Fibroblast of skin of back (primary cell): ENCODE measurements at regions not wholly inside any gene's neighbourhood (a gene's known extent, or its start where the extent isn't known, plus 50 kb on each side); places are given as distances from the start of the nearest gene placed in this dataset.

Experiments used
- DNase-seq: peaks from one replicate; pipeline ENCODE4 v3.0.0-alpha.2; 2013

DNA sequence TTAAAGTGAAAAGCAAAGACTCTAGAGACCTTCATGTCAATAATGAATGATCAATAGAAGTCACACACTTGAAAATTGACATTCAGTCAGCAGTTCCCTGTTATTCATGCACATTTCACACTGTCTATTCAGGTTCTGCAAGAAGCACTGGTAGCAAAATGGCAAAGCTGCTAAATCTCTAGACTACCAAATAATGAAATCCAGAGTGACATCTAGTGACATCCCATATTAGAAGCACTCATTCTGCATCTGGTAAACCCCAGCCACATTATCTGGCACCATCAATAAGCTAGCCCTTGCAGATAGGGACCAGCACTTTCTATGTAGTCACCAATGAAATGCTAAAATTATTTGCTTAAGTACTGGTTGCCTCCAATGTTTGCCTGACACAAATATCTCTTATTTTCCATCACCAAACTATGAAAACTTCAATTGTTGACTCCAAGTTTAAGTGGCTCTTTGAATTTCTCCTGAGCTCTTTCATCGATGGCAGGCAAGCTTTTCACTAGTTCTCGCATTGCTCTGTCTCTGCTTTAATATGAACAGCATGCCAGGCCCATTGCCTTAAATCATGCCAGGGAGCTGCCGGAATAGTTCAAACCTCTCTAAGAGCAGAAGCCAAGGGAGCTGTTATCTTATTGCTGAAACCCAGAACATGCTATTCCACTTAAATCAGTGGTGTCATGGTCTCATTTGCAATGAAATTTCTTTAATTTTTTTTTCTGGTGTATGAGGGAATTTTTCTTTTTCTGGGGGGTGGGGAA, 409.9 kb downstream of the MZT1 start:
- no peak for DNase-seq

DNA sequence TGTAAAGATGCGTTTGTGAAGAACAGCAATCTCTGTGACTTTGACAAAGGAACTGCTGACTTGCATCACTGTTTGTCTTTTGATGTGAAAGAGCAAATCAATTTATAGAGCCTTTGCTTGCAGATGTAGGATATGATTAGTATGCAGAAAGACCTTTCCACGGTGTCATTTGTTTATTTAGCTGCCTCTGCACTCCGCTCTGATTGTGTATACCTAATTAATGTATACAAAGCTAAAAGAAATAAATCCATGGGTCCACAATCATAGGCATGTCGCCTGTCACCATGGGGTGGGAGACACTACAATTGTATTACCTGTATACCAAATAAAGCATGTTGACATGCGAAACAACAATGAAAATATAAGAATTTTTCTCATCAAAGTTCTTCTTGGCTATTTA, 410.7 kb downstream of the MZT1 start:
- no peak for DNase-seq

DNA sequence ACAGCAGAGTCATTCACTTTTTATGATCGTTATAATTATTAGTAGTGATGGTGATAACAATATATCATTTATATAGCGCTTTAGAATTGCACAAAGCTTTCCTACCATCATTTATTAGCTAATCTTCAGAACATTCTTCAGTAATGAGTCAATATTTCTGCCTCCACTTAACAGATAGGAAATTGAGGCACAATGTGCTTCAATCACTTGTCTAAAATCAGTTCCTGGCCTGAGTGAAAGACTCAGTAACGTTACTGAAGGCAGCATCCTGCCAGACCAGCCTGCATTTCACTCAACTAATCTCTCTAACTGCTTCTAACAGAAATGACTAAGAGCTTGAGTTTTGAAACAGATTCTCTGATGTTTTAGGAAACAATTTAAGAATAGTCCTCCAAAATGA, 412.1 kb downstream of the MZT1 start:
- DNase-seq = no peak

GRCh38 chr13:72314210-72314609, 413.2 kb downstream of the MZT1 start:
- no peak for DNase-seq

DNA sequence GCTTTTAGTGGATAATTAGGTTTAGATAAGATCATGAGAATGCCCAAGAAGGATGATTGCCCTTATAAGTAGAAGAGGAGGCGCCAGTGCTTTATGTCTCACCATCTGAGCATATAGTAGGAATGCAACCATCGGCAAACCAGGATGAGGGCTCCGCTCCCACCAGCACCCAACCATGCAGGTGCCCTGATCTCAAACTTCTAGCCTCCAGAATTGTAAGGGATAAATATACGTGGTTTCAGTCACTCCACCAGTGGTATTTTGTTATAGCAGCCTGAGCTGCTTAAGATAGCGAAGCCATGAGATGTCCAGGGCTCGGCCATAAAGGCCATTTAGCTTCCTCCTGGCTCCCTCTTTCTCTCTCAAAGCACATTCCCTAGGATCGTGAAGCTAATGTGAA, 413.9 kb downstream of the MZT1 start:
- no peak for DNase-seq

- peak; percentile 32 for DNase-seq
Measured at GRCh38 chr13:72303941-72304746, 423.3 kb downstream of the MZT1 start.

DNA sequence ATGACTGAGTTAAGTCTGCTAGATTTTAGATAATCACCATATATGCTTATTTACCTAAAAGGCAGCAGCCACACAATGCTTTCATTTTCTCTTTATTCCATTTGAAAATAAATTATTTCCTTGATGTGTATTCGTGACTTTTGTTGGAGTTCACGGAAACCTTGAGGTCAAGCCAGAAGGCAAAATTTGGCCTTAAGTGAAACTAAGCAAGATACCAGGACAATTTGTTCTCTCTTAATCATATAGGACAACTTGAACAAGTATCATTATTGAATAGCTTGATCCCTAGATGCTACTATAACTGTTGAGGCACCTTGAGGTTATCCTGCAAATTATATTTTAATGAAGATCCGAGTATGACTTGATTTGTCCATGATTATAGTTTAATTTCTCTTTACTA, 429.2 kb upstream of the DACH1 start:
- no peak for DNase-seq

DNA sequence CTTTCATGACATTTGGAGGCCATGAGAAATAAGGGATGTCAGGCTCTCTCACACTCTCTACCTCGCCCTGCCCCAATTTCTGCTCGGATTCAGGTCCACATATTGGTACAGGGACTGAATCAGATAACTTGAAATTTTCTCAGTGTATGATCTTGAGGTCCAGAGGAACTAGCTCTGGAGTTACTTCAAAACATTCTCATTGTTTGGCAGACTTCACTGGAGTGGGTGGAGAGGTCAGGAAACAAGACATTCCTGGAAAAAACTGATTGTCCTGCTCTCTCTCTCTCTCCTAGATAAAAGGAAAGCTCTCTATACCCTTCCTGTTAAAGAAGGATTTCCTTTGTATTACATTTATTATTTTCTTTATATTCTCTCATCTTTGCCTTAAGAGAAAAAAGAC, 428.1 kb upstream of the DACH1 start:
- DNase-seq = no peak

- DNase-seq = no peak
Measured at GRCh38 chr13:72293206-72293605, 426.2 kb upstream of the DACH1 start.

DNA sequence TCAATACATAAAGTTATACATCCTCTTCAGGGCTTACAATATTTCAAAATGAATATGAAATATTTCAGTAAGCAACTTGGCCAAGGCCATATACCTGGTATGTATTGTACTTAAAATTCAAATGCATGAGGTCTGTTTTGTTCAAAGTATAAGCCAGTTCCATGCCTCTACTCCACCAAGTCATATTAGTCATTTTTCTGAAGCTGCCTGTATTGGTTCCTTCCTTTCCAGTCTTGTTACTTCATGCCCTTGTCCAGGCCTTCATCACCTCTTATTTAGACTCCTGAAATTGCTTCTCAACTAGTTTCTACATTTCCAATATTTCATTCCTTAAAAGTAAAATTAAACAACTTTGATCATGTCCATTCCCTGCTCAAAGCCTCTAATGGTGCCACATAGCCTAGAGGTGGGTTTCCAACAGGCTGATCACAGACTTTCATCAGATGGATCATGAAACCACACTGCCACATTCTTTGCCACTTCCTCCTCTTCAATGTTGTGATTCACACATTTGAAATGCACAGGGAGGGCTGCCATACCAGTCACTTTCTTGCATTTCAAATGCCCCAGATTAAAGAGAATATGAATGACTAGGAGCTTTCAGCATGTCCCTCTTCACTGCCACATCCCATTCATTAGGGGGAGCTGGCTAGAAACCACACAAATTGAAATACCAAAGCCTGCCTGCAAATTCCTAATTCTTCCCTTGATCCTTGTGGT, 424.1 kb upstream of the DACH1 start:
- DNase-seq = peak; percentile 93

DNA sequence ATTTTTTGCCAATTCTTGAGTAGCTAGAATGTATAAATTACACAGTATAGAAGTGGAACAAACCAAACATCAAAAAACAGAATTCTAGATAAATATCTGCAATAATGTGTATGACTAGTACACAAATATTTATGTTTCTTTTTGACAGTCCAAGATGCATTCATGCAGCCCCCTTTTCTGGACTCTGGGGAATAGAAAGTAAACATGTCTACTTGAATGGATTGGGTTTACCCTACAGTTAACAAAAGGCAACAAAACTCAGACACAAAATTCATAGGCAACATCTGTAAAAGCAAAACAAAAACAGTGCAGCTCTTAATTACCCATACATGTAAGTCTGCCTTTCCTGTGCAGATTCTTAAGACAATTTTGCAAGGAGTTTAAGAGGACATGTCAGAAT, 419.4 kb upstream of the DACH1 start:
- DNase-seq = no peak

GRCh38 chr13:72284791-72285190, 417.8 kb upstream of the DACH1 start:
- DNase-seq = no peak

DNA sequence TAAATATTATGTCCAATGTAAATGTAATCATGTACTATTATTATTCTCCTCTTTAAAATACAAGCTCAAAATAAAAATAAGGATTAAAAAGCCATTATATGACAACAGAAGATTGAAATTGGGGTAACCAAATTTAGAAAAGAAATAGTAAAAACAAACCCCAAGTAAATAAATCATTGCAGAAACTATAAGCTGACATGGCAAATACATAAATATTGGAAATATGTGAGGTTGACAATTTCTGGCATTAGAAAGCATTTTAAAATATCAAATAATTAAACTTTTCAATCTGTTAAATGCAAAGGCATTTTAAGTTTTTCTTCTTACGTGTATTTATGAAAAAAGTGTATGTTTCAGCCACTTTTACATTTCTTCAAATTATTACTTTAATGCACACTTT, 394.7 kb upstream of the DACH1 start:
- no peak for DNase-seq

DNA sequence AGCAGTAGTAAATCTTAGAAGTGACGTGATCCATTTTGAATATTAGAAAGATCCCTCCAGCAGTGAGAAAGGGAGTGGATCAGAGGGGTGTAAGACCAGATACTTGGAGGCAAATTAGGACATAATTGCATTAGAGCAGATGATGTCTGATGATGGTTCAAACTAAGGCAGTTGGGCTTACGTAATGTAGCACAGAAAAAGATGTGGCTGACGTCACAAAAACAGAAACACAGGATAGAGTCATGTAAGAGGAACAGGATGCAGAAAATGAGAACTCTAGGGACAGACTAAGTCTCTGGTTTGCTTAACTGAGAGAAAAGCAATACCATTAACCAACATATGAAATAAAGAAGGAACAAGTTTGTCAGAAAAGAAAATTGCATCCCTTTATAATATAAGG, 392.5 kb upstream of the DACH1 start:
- no peak for DNase-seq

DNA sequence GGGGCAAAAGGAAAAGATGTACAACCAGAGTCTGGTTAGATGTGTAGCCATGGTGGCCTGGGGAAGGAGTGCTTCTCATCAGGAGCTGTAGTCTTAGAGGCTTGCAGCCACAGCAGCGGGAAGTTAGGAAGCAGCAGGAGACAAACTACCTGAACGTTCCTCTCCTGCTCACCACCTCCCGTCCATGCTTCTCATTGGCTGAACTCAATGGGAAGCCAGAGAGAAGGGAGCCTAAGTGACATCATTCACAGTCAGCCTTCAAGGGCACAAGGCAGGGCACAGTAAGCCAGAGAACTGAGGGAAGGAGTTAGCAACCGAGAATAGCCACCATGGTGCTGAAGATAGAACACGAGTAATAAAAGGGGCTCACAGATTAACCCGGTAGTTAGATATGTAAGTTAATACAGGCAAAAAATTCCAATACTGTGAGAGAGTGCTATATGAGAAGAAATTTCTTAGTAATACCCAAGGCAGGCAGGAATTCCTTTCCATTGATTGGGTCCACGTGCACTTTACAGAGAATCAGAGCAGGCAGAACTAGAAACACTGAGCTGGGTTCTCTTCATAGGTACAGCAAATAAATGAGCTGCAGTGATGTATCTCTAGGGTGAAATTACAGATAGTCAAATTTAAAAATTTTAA, 391.5 kb upstream of the DACH1 start:
- peak; percentile 12 for DNase-seq

- peak; percentile 27 for DNase-seq
Measured at GRCh38 chr13:72255908-72256307, 388.9 kb upstream of the DACH1 start.

- DNase-seq = no peak
Measured at GRCh38 chr13:72253754-72254153, 386.8 kb upstream of the DACH1 start.

- peak; percentile 21 for DNase-seq
Measured at GRCh38 chr13:72246396-72246795, 379.4 kb upstream of the DACH1 start.

DNA sequence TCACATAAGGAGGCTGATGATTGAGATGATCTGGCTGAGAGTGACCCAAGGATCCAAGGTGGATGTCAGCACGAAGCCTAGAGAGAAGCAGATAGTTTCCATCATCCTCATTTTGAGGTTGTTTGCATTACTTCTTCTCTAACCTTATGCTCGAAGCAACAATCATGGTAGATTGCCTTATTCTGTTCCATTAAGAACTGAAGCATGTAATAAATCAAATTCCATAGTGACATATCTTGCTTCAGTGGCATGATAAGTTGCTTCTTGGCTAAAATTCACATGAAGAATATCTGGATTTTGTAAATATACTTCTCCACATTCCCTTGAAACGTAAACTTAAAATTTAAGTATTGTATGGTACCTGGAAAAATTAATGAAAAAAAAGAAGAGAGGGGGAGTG, 377.8 kb upstream of the DACH1 start:
- no peak for DNase-seq

DNA sequence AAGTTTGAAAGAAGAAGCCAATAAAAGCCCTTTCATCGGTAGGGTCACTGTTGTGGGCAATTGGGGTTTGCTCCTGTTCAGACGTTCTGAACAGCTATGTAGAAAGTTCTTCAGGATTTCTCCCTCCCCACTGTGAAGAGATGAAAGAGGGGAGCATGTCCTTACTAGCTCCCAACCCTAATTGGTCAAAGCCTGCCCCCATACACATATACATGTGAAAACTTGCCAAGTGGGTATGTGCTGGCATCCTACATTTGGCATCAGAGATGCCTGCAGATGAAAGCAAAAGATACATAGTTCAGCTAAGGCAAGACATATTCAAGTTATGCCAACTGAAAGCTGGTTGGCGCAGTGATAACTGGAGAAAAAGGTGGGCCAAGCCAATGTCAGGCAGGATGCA, 363.1 kb upstream of the DACH1 start:
- DNase-seq = no peak

DNA sequence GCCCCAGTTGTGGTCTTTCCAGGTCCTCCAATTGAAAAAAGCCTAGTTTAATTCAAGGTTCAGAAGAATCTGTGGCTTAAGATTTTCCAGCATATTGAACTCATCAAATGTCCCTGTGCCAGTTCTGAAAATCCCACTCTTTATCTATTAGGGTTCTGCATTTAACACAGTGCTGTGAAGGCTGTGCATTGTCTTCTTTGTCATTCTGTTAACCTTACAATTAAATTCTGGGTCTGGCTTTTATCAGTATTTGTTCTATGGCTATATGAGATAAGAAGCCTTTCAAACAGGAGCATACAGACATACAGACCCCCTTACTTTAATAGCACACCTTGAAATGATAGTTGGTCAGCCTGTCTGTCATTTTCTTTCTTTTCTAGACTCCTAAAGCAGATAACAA, 362.1 kb upstream of the DACH1 start:
- no peak for DNase-seq

GRCh38 chr13:72221276-72221962, 354.4 kb upstream of the DACH1 start:
- peak; percentile 9 for DNase-seq
